ENCODE measurements at regions not wholly inside any gene's neighbourhood (a gene's known extent, or its start where the extent isn't known, plus 50 kb on each side); places are given as distances from the start of the nearest gene placed in this dataset.

DNA sequence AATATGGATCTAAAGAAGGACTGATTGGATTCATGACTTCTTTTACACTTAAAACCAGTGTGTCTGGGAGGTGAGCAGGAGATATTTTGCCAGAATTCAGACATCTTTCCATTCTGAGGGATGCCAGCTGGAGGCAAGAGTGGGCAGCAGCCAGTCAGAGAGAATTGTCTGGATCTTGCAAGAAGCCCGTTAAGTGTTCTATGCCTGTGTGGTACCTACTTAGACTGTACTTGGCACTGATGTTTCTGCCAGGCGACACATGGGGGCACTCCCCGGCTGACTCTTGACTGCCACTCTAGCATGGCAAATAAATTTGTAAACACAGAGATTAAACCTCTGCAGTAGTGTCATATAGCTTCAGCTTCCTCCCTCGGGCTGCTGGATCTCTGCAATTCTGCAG lies 247.7 kb downstream of the UTP18 start:
- ChIA-PET CTCF (no interaction called here), RAD21 (ENCODE audit: unreplicated experiment) (no interaction called here), POLR2A (no interaction called here), SMC1A (ENCODE audit: uncharacterized antibody, unreplicated experiment) (no interaction called here)
- no peaks in the 10 kb centered on the region for H4K20me1 ChIP-seq (ENCODE audit: control insufficient read depth, insufficient read depth)
- H3K27ac ChIP-seq (ENCODE audit: control insufficient read depth, insufficient read depth), result no peak overlapping the region
- H3K4me1 ChIP-seq (ENCODE audit: control insufficient read depth, insufficient read depth, low read length), result no peaks in the 10 kb centered on the region
- TF ChIP-seq, protein P1, sequence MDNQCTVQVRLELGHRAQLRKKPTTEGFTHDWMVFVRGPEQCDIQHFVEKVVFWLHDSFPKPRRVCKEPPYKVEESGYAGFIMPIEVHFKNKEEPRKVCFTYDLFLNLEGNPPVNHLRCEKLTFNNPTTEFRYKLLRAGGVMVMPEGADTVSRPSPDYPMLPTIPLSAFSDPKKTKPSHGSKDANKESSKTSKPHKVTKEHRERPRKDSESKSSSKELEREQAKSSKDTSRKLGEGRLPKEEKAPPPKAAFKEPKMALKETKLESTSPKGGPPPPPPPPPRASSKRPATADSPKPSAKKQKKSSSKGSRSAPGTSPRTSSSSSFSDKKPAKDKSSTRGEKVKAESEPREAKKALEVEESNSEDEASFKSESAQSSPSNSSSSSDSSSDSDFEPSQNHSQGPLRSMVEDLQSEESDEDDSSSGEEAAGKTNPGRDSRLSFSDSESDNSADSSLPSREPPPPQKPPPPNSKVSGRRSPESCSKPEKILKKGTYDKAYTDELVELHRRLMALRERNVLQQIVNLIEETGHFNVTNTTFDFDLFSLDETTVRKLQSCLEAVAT (IDR thresholded peaks at IDR 0.05), result no peak
- no peak for TF ChIP-seq BHLHE40 (IDR thresholded peaks at IDR 0.05; ENCODE audit: borderline replicate concordance in 1 of 2, low read depth in 2 of 2, low read length in 1 of 2)
- no peaks in the 10 kb centered on the region for H3K79me2 ChIP-seq (ENCODE audit: control insufficient read depth, insufficient read depth, low read length)
- intact Hi-C loops (cut with micrococcal nuclease; ENCODE audit: unreplicated experiment) (no loop called here), in situ Hi-C loops (cut with MboI) (no loop called here)
- no peak overlapping the region for H2AFZ ChIP-seq (ENCODE audit: control insufficient read depth, low read depth, low read length)
- DNase-seq (ENCODE audit: low read depth, low spot score) (no peak), ATAC-seq (no peak), FAIRE-seq (no peak)
- no TSS peak for BruUV-seq (replicated peaks)
- no peaks in the 10 kb centered on the region for H3K27me3 ChIP-seq (replicated peaks in 1 of 2; ENCODE audit: control insufficient read depth in 2 of 2, insufficient read depth in 2 of 2, low read length in 1 of 2)
- no peaks in the 10 kb centered on the region for H3K36me3 ChIP-seq (ENCODE audit: control insufficient read depth in 2 of 2, insufficient read depth in 2 of 2, low read length in 1 of 2)
- H3K9me3 ChIP-seq (replicated peaks; ENCODE audit: control insufficient read depth, insufficient read depth, low read length), result no peaks in the 10 kb centered on the region
- 24% methylated on average over 4 of the region's 4 CpGs for WGBS (ENCODE audit: insufficient coverage, insufficient replicate concordance, low lambda C conversion rate, missing lambda C conversion rate)
- H3K4me2 ChIP-seq (ENCODE audit: control insufficient read depth, insufficient read depth), result no peak overlapping the region
- H3K4me3 ChIP-seq, result no peak overlapping the region
- H3K9ac ChIP-seq (ENCODE audit: control insufficient read depth, insufficient read depth, low read length), result no peak overlapping the region

DNA sequence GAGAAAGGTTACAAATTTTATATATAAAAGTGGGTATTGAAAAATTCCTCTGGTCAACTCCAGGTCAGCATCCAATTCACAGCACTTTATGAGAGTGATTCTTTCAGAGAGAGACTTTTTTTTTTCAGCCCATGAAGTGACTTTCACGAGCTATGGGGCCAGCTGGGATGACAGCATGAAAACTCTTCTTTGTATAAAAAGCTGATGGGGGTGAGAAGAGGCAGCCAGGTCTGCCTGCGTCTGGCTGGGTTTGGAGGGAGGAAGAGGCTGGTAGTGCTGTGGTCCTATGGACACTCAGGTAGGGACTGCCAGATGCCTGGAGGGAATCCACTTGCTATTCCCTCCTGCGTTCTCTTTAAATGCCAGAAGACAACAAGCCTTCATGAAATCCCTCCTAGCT lies 250.6 kb downstream of the UTP18 start:
- ChIA-PET RAD21 (ENCODE audit: unreplicated experiment) (no interaction called here), CTCF (no interaction called here), POLR2A (no interaction called here), SMC1A (ENCODE audit: uncharacterized antibody, unreplicated experiment) (no interaction called here)
- H3K36me3 ChIP-seq (ENCODE audit: control insufficient read depth in 2 of 2, insufficient read depth in 2 of 2, low read length in 1 of 2), result no peaks in the 10 kb centered on the region
- H3K79me2 ChIP-seq (ENCODE audit: control insufficient read depth, insufficient read depth, low read length), result no peaks in the 10 kb centered on the region
- H4K20me1 ChIP-seq (ENCODE audit: control insufficient read depth, insufficient read depth), result no peaks in the 10 kb centered on the region
- intact Hi-C loops (cut with micrococcal nuclease; ENCODE audit: unreplicated experiment), result no loop called here
- no peak overlapping the region for H3K9ac ChIP-seq (ENCODE audit: control insufficient read depth, insufficient read depth, low read length)
- H2AFZ ChIP-seq (ENCODE audit: control insufficient read depth, low read depth, low read length), result no peak overlapping the region
- no peak overlapping the region for H3K4me3 ChIP-seq
- H3K4me1 ChIP-seq (ENCODE audit: control insufficient read depth, insufficient read depth, low read length), result no peaks in the 10 kb centered on the region
- no TSS peak for BruUV-seq (replicated peaks)
- FAIRE-seq, result no peak
- H3K4me2 ChIP-seq (ENCODE audit: control insufficient read depth, insufficient read depth), result no peak overlapping the region
- no peaks in the 10 kb centered on the region for H3K27me3 ChIP-seq (replicated peaks in 1 of 2; ENCODE audit: control insufficient read depth in 2 of 2, insufficient read depth in 2 of 2, low read length in 1 of 2)
- DNase-seq (ENCODE audit: low read depth, low spot score), result no peak
- 13% methylated on average over 3 of the region's 3 CpGs for WGBS (ENCODE audit: insufficient coverage, insufficient replicate concordance, low lambda C conversion rate, missing lambda C conversion rate)
- ATAC-seq, result no peak
- H3K27ac ChIP-seq (ENCODE audit: control insufficient read depth, insufficient read depth), result no peak overlapping the region
- no peaks in the 10 kb centered on the region for H3K9me3 ChIP-seq (replicated peaks; ENCODE audit: control insufficient read depth, insufficient read depth, low read length)
- in situ Hi-C loops (cut with MboI), result no loop called here
- TF ChIP-seq IKZF1 (conservative IDR thresholded peaks at IDR 0.05) (no peak), POU2F2 (IDR thresholded peaks at IDR 0.05; ENCODE audit: borderline replicate concordance, low read depth, low read length) (no peak), KDM1A (IDR thresholded peaks at IDR 0.05; ENCODE audit: borderline replicate concordance) (no peak), NFXL1 (IDR thresholded peaks at IDR 0.05; ENCODE audit: borderline replicate concordance) (no peak), ZNF24 (IDR thresholded peaks at IDR 0.05) (no peak), YY1 (IDR thresholded peaks at IDR 0.05; ENCODE audit: low read depth, low read length) (no peak), RUNX3 (IDR thresholded peaks at IDR 0.05; ENCODE audit: low read length) (no peak), IKZF2 (IDR thresholded peaks at IDR 0.05) (no peak)
- TF ChIP-seq, protein P2, sequence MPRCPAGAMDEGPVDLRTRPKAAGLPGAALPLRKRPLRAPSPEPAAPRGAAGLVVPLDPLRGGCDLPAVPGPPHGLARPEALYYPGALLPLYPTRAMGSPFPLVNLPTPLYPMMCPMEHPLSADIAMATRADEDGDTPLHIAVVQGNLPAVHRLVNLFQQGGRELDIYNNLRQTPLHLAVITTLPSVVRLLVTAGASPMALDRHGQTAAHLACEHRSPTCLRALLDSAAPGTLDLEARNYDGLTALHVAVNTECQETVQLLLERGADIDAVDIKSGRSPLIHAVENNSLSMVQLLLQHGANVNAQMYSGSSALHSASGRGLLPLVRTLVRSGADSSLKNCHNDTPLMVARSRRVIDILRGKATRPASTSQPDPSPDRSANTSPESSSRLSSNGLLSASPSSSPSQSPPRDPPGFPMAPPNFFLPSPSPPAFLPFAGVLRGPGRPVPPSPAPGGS (IDR thresholded peaks at IDR 0.05; ENCODE audit: borderline replicate concordance, insufficient read depth, low read depth, low read length, poor library complexity, severe bottlenecking), result no peak
- TF ChIP-seq, protein P3, sequence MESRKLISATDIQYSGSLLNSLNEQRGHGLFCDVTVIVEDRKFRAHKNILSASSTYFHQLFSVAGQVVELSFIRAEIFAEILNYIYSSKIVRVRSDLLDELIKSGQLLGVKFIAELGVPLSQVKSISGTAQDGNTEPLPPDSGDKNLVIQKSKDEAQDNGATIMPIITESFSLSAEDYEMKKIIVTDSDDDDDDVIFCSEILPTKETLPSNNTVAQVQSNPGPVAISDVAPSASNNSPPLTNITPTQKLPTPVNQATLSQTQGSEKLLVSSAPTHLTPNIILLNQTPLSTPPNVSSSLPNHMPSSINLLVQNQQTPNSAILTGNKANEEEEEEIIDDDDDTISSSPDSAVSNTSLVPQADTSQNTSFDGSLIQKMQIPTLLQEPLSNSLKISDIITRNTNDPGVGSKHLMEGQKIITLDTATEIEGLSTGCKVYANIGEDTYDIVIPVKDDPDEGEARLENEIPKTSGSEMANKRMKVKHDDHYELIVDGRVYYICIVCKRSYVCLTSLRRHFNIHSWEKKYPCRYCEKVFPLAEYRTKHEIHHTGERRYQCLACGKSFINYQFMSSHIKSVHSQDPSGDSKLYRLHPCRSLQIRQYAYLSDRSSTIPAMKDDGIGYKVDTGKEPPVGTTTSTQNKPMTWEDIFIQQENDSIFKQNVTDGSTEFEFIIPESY (IDR thresholded peaks at IDR 0.05), result no peak
- TF ChIP-seq, protein P4, sequence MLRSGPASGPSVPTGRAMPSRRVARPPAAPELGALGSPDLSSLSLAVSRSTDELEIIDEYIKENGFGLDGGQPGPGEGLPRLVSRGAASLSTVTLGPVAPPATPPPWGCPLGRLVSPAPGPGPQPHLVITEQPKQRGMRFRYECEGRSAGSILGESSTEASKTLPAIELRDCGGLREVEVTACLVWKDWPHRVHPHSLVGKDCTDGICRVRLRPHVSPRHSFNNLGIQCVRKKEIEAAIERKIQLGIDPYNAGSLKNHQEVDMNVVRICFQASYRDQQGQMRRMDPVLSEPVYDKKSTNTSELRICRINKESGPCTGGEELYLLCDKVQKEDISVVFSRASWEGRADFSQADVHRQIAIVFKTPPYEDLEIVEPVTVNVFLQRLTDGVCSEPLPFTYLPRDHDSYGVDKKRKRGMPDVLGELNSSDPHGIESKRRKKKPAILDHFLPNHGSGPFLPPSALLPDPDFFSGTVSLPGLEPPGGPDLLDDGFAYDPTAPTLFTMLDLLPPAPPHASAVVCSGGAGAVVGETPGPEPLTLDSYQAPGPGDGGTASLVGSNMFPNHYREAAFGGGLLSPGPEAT (IDR thresholded peaks at IDR 0.05; ENCODE audit: low read depth), result no peak

Measured in GM12878 (cell line).